Pancreas (tissue), 10 donors: ENCODE measurements at regions not wholly inside any gene's neighbourhood (a gene's known extent, or its start where the extent isn't known, plus 50 kb on each side); places are given as distances from the start of the nearest gene placed in this dataset.

Source experiments
- ATAC-seq, 4 donors: fragments of 200-7000 bp; cut with Tn5 transposase; one replicate each; pipeline versions ENCODE4 v1.8.0 to v1.9.1; 2020; ENCODE audit warnings: mild to moderate bottlenecking in 4 of 4, moderate library complexity in 4 of 4
- DNase-seq, 6 donors: peaks; one replicate each; pipeline ENCODE4 v3.0.0-alpha.2; 2020
- FAIRE-seq: peaks from 2 replicates; lab custom pipeline; 2012; peaks lifted over from hg19 to GRCh38; lab: Jason Lieb, UNC
- H3K27ac ChIP-seq, 4 donors: fragments of 200-600 bp; sonication (generic); 1 replicate in 3 of 4; 2 replicates in 1 of 4; pipeline versions ENCODE4 v1.5.0 to v1.8.0; 2020
- H3K27me3 ChIP-seq, 4 donors: fragments of 200-600 bp; one replicate each; pipeline ENCODE4 v1.8.0; 2021
- H3K36me3 ChIP-seq, 3 donors: fragments of 200-600 bp; sonication (generic) in 1 of 3; one replicate each; pipeline versions ENCODE4 v1.5.0 to v1.8.0; 2020 to 2021
- H3K4me1 ChIP-seq, 3 donors: fragments of 200-600 bp; one replicate each; pipeline ENCODE4 v1.8.0; 2021
- H3K4me3 ChIP-seq, 4 donors: fragments of 200-600 bp; sonication (generic) in 2 of 4; one replicate each; pipeline versions ENCODE4 v1.5.0 to v1.8.0; 2020 to 2021
- H3K9me3 ChIP-seq, 4 donors: fragments of 200-600 bp; one replicate each; pipeline ENCODE4 v1.8.0; 2021
- CTCF ChIP-seq, 4 donors: fragments of 200-600 bp; sonication (generic) in 3 of 4; IDR thresholded peaks; one replicate each; pipeline versions ENCODE4 v1.5.0 to v1.8.0; 2021; ENCODE audit warnings: antibody characterized with exemption in 4 of 4
- WGBS, 2 donors: extraction: QIAGEN DNeasy Blood & Tissue Kit; methylation state at CpG; one replicate each; pipeline ENCODE4 v1.1.7; 2013; 5-methylcytosine and 5-hydroxymethylcytosine counted together
- intact Hi-C, 3 donors: fragments of 100-400 bp; cut with DNase I; formaldehyde crosslinking; loops; one replicate each; pipeline versions ENCODE4 v1.11.1 to v1.14.2; 2022
- donor health status: healthy with polysubstance abuse.
- donor health status: DM: no; HTN: no; CAD: no; lungs with moderate emphysema.
- donor health status: DM: no; HTN: no; CAD: no.
- donor health status: control.
- donor health status: control.
- donor health status: Bipolar disorder and iron deficiency.
- donor health status: DM: yes; HTN: yes; CAD: no.
- donor health status: DM: no; HTN: no; CAD: no.
- donor health status: DM: no; HTN: no; CAD: no.
- donor health status: DM: yes; HTN: yes; CAD: no.

DNA sequence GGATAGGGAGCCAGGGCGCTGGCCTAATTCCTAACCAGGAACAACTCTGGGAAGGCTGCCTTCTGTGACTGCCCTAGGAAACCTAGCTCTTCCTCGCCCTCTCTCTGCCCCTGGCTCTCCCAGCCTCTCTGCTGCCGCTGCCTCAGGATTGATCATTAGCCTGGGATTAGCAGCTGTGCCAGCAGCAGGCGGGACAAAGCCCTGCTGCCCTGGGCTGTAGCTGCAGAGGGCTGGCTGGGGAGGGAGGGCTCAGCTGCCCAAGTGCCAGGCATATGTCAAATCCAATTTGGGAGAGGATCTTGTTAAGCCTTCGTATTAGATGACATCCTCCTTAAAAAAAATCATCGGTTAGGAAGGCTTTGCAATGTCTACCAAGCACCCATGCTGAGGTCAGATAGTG, 144.8 kb upstream of the CCL2 start:
- no peak for TF ChIP-seq CTCF (IDR thresholded peaks at IDR 0.05)
- intact Hi-C loops: no loop called here
- no peaks in the 10 kb centered on the region for H3K9me3 ChIP-seq
- no peaks in the 10 kb centered on the region for H3K4me1 ChIP-seq
- DNase-seq (peak; percentile 51 to 84 (median 70)), FAIRE-seq (no peak), ATAC-seq (peak; percentile 90 to 100 (median 96))
- peaks cover 0 to 5% (median 2%) of the 10 kb centered on the region in 4 donors for H3K27me3 ChIP-seq
- no peaks in the 10 kb centered on the region for H3K36me3 ChIP-seq
- no peak overlapping the region for H3K27ac ChIP-seq
- WGBS, 2 donors: 9 to 11% methylated on average over 6 of the region's 6 CpGs
- no peak overlapping the region for H3K4me3 ChIP-seq

GRCh38 chr17:34113089-34113488, 142.0 kb upstream of the CCL2 start:
- no peaks in the 10 kb centered on the region for H3K4me1 ChIP-seq
- no peak overlapping the region for H3K4me3 ChIP-seq
- ATAC-seq (no peak), DNase-seq (no peak), FAIRE-seq (no peak)
- peaks cover 0 to 5% (median 2%) of the 10 kb centered on the region in 4 donors for H3K27me3 ChIP-seq
- no peak for TF ChIP-seq CTCF (IDR thresholded peaks at IDR 0.05)
- H3K9me3 ChIP-seq: no peaks in the 10 kb centered on the region
- no peak overlapping the region for H3K27ac ChIP-seq
- intact Hi-C loops: no loop called here
- H3K36me3 ChIP-seq: no peaks in the 10 kb centered on the region
- 71 to 79% methylated on average over 2 of the region's 2 CpGs for WGBS, 2 donors

GRCh38 chr17:34114174-34114573, 140.9 kb upstream of the CCL2 start:
- H3K4me3 ChIP-seq: no peak overlapping the region
- no peak for TF ChIP-seq CTCF (IDR thresholded peaks at IDR 0.05)
- FAIRE-seq: no peak

DNA sequence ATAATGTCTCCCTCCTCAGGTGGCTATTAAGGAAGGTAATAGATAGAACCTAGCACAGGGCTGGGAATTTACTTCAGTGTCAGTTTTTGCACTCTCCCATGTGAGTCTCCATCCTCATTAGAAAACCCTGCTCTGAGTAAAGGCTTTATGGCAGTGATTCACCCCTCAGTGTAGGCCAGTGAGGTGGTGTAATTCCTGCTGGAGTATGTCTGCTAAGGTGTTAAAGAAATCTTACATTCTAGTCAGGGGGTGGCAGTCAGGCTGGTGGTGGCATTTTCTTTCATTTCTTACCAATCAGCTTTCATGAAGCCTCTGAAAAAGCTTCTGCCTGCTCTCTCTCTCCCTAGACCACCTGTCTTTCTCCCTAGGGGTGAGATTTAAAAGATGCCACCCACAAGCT, 138.8 kb upstream of the CCL2 start:
- H3K27ac ChIP-seq: no peak overlapping the region
- no peaks in the 10 kb centered on the region for H3K36me3 ChIP-seq
- intact Hi-C loops: no loop called here
- no peak for TF ChIP-seq CTCF (IDR thresholded peaks at IDR 0.05)
- no peaks in the 10 kb centered on the region for H3K9me3 ChIP-seq
- H3K27me3 ChIP-seq: peaks cover 0 to 5% (median 0%) of the 10 kb centered on the region in 4 donors
- FAIRE-seq (no peak), ATAC-seq (no peak), DNase-seq (no peak)
- H3K4me3 ChIP-seq: no peak overlapping the region
- no peaks in the 10 kb centered on the region for H3K4me1 ChIP-seq

More at GRCh38 chr17:34114174-34114573, 140.9 kb upstream of the CCL2 start:
- no peaks in the 10 kb centered on the region for H3K9me3 ChIP-seq
- no peak overlapping the region for H3K27ac ChIP-seq
- peaks cover 0 to 5% (median 0%) of the 10 kb centered on the region in 4 donors for H3K27me3 ChIP-seq
- H3K4me1 ChIP-seq: no peaks in the 10 kb centered on the region
- intact Hi-C loops: no loop called here
- ATAC-seq (no peak), DNase-seq (no peak)
- no peaks in the 10 kb centered on the region for H3K36me3 ChIP-seq

DNA sequence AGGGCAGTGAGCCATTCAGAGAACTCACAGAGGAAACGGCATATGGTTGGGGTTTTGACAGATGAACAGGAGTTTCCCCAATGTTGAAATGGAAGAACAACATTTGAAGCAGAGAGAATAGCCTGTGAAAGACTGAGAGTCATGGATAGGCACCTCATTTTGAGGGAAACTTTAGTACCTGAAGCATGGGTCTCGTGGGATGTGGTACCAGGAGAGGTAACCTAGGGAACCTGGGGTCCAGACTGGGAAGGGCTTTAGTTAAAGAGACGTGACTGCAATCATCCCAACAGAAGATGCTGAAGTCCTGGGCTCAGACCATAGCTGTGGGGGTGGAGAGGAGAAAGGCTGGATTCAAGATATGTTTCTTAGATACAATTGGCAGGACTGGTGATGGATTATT, 137.8 kb upstream of the CCL2 start:
- DNase-seq: no peak
- intact Hi-C loops: no loop called here
- no peak for ATAC-seq
- no peak for TF ChIP-seq CTCF (IDR thresholded peaks at IDR 0.05)
- Histone ChIP-seq H3K9me3 (no peaks in the 10 kb centered on the region), H3K4me3 (no peak overlapping the region), H3K36me3 (no peaks in the 10 kb centered on the region), H3K27me3 (no peaks in the 10 kb centered on the region), H3K27ac (no peak overlapping the region), H3K4me1 (no peaks in the 10 kb centered on the region)
- FAIRE-seq: no peak
- WGBS, 2 donors: 48 to 54% methylated on average over 3 of the region's 3 CpGs
